Keratinocyte (primary cell): ENCODE measurements at regions not wholly inside any gene's neighbourhood (a gene's known extent, or its start where the extent isn't known, plus 50 kb on each side); places are given as distances from the start of the nearest gene placed in this dataset.

ENCODE experiments used
- DNase-seq: peaks from one replicate; pipeline ENCODE4 v3.0.0-alpha.2; 2011; ENCODE audit warnings: low read depth, missing footprints, low spot score
- FAIRE-seq: peaks from 2 replicates; lab custom pipeline; 2011; peaks lifted over from hg19 to GRCh38; lab: Jason Lieb, UNC
- H2AFZ ChIP-seq: 2 replicates; pipeline ENCODE4 v1.6.0; 2012; ENCODE audit warnings: low read length, control low read depth, inconsistent platforms; ENCODE audit not compliant: control insufficient read depth
- H3K27ac ChIP-seq: 2 replicates; pipeline ENCODE4 v1.5.1; 2011; ENCODE audit warnings: low read length; ENCODE audit not compliant: control insufficient read depth, insufficient read depth
- H3K27me3 ChIP-seq: 3 replicates; pipeline ENCODE4 v1.6.0; 2011; ENCODE audit warnings: low read length; ENCODE audit not compliant: control insufficient read depth, insufficient read depth; ENCODE audit errors: extremely low read depth
- H3K36me3 ChIP-seq, 2 experiments: 2 replicates in 1 of 2; 3 replicates in 1 of 2; pipeline ENCODE4 v1.5.1; 2011; ENCODE audit warnings: low read length in 2 of 2, mild to moderate bottlenecking in 1 of 2; ENCODE audit not compliant: control insufficient read depth in 2 of 2, insufficient read depth in 2 of 2; ENCODE audit errors: extremely low read depth in 1 of 2
- H3K4me1 ChIP-seq: 3 replicates; pipeline ENCODE4 v1.5.1; 2011; ENCODE audit warnings: low read length; ENCODE audit not compliant: control insufficient read depth, insufficient read depth; ENCODE audit errors: extremely low read depth
- H3K4me2 ChIP-seq: 3 replicates; pipeline ENCODE4 v1.6.0; 2011; ENCODE audit warnings: low read depth, low read length; ENCODE audit not compliant: control insufficient read depth, insufficient read depth; ENCODE audit errors: extremely low read depth
- H3K4me3 ChIP-seq, 3 experiments: fragments of 200-600 bp in 1 of 3; sonication (generic) in 1 of 3; 2 replicates in 2 of 3; 3 replicates in 1 of 3; pipeline ENCODE4 v1.5.1; 2011 to 2016; ENCODE audit warnings: low read length in 3 of 3, mild to moderate bottlenecking in 3 of 3, control low read depth in 2 of 3, inconsistent platforms in 1 of 3, low read depth in 1 of 3, mixed read lengths in 1 of 3, mixed run types in 1 of 3, moderate library complexity in 1 of 3; ENCODE audit not compliant: control insufficient read depth in 2 of 3, insufficient read depth in 2 of 3; ENCODE audit errors: extremely low read depth in 1 of 3
- H3K79me2 ChIP-seq: 2 replicates; pipeline ENCODE4 v1.6.0; 2012; ENCODE audit warnings: low read length; ENCODE audit not compliant: control insufficient read depth, insufficient read depth
- H3K9ac ChIP-seq: 3 replicates; pipeline ENCODE4 v1.6.0; 2011; ENCODE audit warnings: low read length; ENCODE audit not compliant: control insufficient read depth, insufficient read depth; ENCODE audit errors: extremely low read depth
- H3K9me1 ChIP-seq: 3 replicates; pipeline ENCODE4 v1.6.0; 2011; ENCODE audit warnings: low read length; ENCODE audit not compliant: control insufficient read depth, insufficient read depth; ENCODE audit errors: extremely low read depth
- H3K9me3 ChIP-seq: 2 replicates; pipeline ENCODE4 v1.5.1; 2012; ENCODE audit warnings: low read depth, low read length; ENCODE audit not compliant: control insufficient read depth
- H4K20me1 ChIP-seq: 3 replicates; pipeline ENCODE4 v1.6.0; 2011; ENCODE audit warnings: low read length; ENCODE audit not compliant: control insufficient read depth, insufficient read depth; ENCODE audit errors: extremely low read depth
- CTCF ChIP-seq, 3 experiments: IDR thresholded peaks in 1 of 3; conservative IDR thresholded peaks in 1 of 3; optimal IDR thresholded peaks in 1 of 3; 2 replicates in 2 of 3; 3 replicates in 1 of 3; pipeline versions ENCODE3 to v1.5.1; 2011; ENCODE audit warnings: low read length in 3 of 3, mild to moderate bottlenecking in 3 of 3, moderate library complexity in 2 of 3, control low read depth in 1 of 3, inconsistent platforms in 1 of 3; ENCODE audit not compliant: insufficient read depth in 2 of 3; ENCODE audit errors: extremely low read depth in 1 of 3
- EZH2 ChIP-seq: IDR thresholded peaks from one replicate; pipeline ENCODE4 v1.6.1; 2012; ENCODE audit warnings: inconsistent platforms, mild to moderate bottlenecking, low read length, moderate library complexity
- dilution Hi-C: fragments of 300-500 bp; cut with MboI; formaldehyde crosslinking; loops from one replicate; pipeline ENCODE4 v1.7.0; 2020; ENCODE audit warnings: low sequenced_read_pairs; ENCODE audit not compliant: extremely low pct_ligation_motif_present

- no peak overlapping the region for H3K27ac ChIP-seq
- no peaks in the 10 kb centered on the region for H3K4me1 ChIP-seq
- no peak for FAIRE-seq
- no peaks in the 10 kb centered on the region for H3K9me3 ChIP-seq
- H3K4me2 ChIP-seq, result no peak overlapping the region
- no peak for TF ChIP-seq EZH2
- TF ChIP-seq CTCF (optimal IDR thresholded peaks at IDR 0.05 in 1 of 3, IDR thresholded peaks at IDR 0.05 in 1 of 3, conservative IDR thresholded peaks at IDR 0.05 in 1 of 3; ENCODE audit: extremely low read depth in 1 of 3, insufficient read depth in 2 of 3, low read length in 3 of 3), result no peak
- H3K9me1 ChIP-seq, result no peaks in the 10 kb centered on the region
- no peaks in the 10 kb centered on the region for H3K79me2 ChIP-seq
- no peaks in the 10 kb centered on the region for H3K27me3 ChIP-seq
- H3K9ac ChIP-seq, result no peak overlapping the region
- no peak overlapping the region for H3K4me3 ChIP-seq
- no peak overlapping the region for H2AFZ ChIP-seq
- H3K36me3 ChIP-seq, result no peaks in the 10 kb centered on the region
- no peaks in the 10 kb centered on the region for H4K20me1 ChIP-seq
- dilution Hi-C loops, result no loop called here
- no peak for DNase-seq
These were observed 150.4 kb upstream of the ERCC6L2 start for GRCh38 chr9:95725045-95725444.

GRCh38 chr9:95724253-95724991 is 151.1 kb upstream of the ERCC6L2 start:
- Histone ChIP-seq H3K79me2 (no peaks in the 10 kb centered on the region), H3K9ac (no peak overlapping the region), H3K36me3 (no peaks in the 10 kb centered on the region), H3K9me3 (no peaks in the 10 kb centered on the region), H3K27ac (no peak overlapping the region), H3K9me1 (no peaks in the 10 kb centered on the region), H3K4me2 (no peak overlapping the region), H3K27me3 (no peaks in the 10 kb centered on the region), H4K20me1 (no peaks in the 10 kb centered on the region), H3K4me3 (no peak overlapping the region), H3K4me1 (no peaks in the 10 kb centered on the region), H2AFZ (no peak overlapping the region)
- dilution Hi-C loops, result no loop called here
- FAIRE-seq, result no peak
- DNase-seq, result no peak
- TF ChIP-seq CTCF (optimal IDR thresholded peaks at IDR 0.05 in 1 of 3, IDR thresholded peaks at IDR 0.05 in 1 of 3, conservative IDR thresholded peaks at IDR 0.05 in 1 of 3; ENCODE audit: extremely low read depth in 1 of 3, insufficient read depth in 2 of 3, low read length in 3 of 3) (no peak), EZH2 (no peak)
